Keratinocyte (primary cell): ENCODE measurements at regions not wholly inside any gene's neighbourhood (a gene's known extent, or its start where the extent isn't known, plus 50 kb on each side); places are given as distances from the start of the nearest gene placed in this dataset.

ENCODE experiments used
- DNase-seq: peaks from one replicate; pipeline ENCODE4 v3.0.0-alpha.2; 2011; ENCODE audit warnings: low read depth, missing footprints, low spot score
- FAIRE-seq: peaks from 2 replicates; lab custom pipeline; 2011; peaks lifted over from hg19 to GRCh38; lab: Jason Lieb, UNC
- H2AFZ ChIP-seq: 2 replicates; pipeline ENCODE4 v1.6.0; 2012; ENCODE audit warnings: low read length, control low read depth, inconsistent platforms; ENCODE audit not compliant: control insufficient read depth
- H3K27ac ChIP-seq: 2 replicates; pipeline ENCODE4 v1.5.1; 2011; ENCODE audit warnings: low read length; ENCODE audit not compliant: control insufficient read depth, insufficient read depth
- H3K27me3 ChIP-seq: 3 replicates; pipeline ENCODE4 v1.6.0; 2011; ENCODE audit warnings: low read length; ENCODE audit not compliant: control insufficient read depth, insufficient read depth; ENCODE audit errors: extremely low read depth
- H3K36me3 ChIP-seq, 2 experiments: 2 replicates in 1 of 2; 3 replicates in 1 of 2; pipeline ENCODE4 v1.5.1; 2011; ENCODE audit warnings: low read length in 2 of 2, mild to moderate bottlenecking in 1 of 2; ENCODE audit not compliant: control insufficient read depth in 2 of 2, insufficient read depth in 2 of 2; ENCODE audit errors: extremely low read depth in 1 of 2
- H3K4me1 ChIP-seq: 3 replicates; pipeline ENCODE4 v1.5.1; 2011; ENCODE audit warnings: low read length; ENCODE audit not compliant: control insufficient read depth, insufficient read depth; ENCODE audit errors: extremely low read depth
- H3K4me2 ChIP-seq: 3 replicates; pipeline ENCODE4 v1.6.0; 2011; ENCODE audit warnings: low read depth, low read length; ENCODE audit not compliant: control insufficient read depth, insufficient read depth; ENCODE audit errors: extremely low read depth
- H3K4me3 ChIP-seq, 3 experiments: fragments of 200-600 bp in 1 of 3; sonication (generic) in 1 of 3; 2 replicates in 2 of 3; 3 replicates in 1 of 3; pipeline ENCODE4 v1.5.1; 2011 to 2016; ENCODE audit warnings: low read length in 3 of 3, mild to moderate bottlenecking in 3 of 3, control low read depth in 2 of 3, inconsistent platforms in 1 of 3, low read depth in 1 of 3, mixed read lengths in 1 of 3, mixed run types in 1 of 3, moderate library complexity in 1 of 3; ENCODE audit not compliant: control insufficient read depth in 2 of 3, insufficient read depth in 2 of 3; ENCODE audit errors: extremely low read depth in 1 of 3
- H3K79me2 ChIP-seq: 2 replicates; pipeline ENCODE4 v1.6.0; 2012; ENCODE audit warnings: low read length; ENCODE audit not compliant: control insufficient read depth, insufficient read depth
- H3K9ac ChIP-seq: 3 replicates; pipeline ENCODE4 v1.6.0; 2011; ENCODE audit warnings: low read length; ENCODE audit not compliant: control insufficient read depth, insufficient read depth; ENCODE audit errors: extremely low read depth
- H3K9me1 ChIP-seq: 3 replicates; pipeline ENCODE4 v1.6.0; 2011; ENCODE audit warnings: low read length; ENCODE audit not compliant: control insufficient read depth, insufficient read depth; ENCODE audit errors: extremely low read depth
- H3K9me3 ChIP-seq: 2 replicates; pipeline ENCODE4 v1.5.1; 2012; ENCODE audit warnings: low read depth, low read length; ENCODE audit not compliant: control insufficient read depth
- H4K20me1 ChIP-seq: 3 replicates; pipeline ENCODE4 v1.6.0; 2011; ENCODE audit warnings: low read length; ENCODE audit not compliant: control insufficient read depth, insufficient read depth; ENCODE audit errors: extremely low read depth
- EZH2 ChIP-seq: IDR thresholded peaks from one replicate; pipeline ENCODE4 v1.6.1; 2012; ENCODE audit warnings: inconsistent platforms, mild to moderate bottlenecking, low read length, moderate library complexity
- dilution Hi-C: fragments of 300-500 bp; cut with MboI; formaldehyde crosslinking; loops from one replicate; pipeline ENCODE4 v1.7.0; 2020; ENCODE audit warnings: low sequenced_read_pairs; ENCODE audit not compliant: extremely low pct_ligation_motif_present
- TF ChIP-seq, protein P1 (sequence below), 3 experiments: IDR thresholded peaks in 1 of 3; conservative IDR thresholded peaks in 1 of 3; optimal IDR thresholded peaks in 1 of 3; 2 replicates in 2 of 3; 3 replicates in 1 of 3; pipeline versions ENCODE3 to v1.5.1; 2011; ENCODE audit warnings: low read length in 3 of 3, mild to moderate bottlenecking in 3 of 3, moderate library complexity in 2 of 3, control low read depth in 1 of 3, inconsistent platforms in 1 of 3; ENCODE audit not compliant: insufficient read depth in 2 of 3; ENCODE audit errors: extremely low read depth in 1 of 3

DNA sequence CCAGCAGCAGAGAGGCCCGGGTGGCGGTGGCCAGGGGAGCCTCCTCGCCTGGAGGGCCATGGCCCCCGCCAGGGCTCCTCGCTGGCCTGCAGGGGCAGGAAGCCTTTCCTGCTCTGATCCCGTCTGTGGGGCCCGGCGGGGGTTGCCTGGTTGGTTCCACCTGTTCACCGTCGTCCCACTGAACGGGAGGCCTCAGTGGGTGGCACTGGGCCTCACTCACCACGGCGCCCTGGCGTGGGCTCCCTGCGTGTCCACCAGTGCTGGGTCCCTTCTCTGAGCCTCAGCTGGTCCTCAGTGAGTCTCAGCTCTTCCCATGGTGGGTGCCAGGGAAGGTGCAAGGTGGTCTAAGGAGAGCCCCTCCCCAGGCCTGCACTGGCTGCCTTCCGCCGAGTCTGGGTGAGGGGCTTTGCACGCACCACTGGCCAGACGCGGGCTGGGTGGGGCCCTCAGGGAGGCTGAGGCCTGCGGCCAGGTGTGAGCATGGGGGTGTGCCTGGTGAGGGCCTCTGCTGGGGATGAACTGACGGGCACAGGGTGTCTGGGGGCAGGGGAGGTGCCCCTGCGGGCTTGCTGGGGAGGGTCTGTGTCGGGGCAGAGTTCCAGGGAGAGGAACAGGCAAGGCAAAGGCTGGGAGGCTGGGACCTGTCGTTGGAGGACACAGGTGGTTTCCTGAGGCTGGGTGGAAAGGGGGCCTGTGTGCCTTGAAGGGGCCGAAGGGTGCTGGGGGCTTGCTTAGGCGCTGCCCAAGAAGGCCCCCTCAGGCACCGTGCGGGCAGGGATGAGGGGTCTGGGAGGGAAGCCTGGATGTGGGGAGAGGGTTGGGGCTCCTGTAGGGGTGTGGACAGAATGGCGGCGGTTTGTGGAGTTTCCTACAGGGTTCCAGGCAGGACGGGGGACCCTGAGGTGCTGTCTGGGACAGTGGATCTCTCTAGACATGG is 339.8 kb downstream of the TMEM121 start:
- no peaks in the 10 kb centered on the region for H3K9me1 ChIP-seq
- peaks cover 5% of the 10 kb centered on the region for H3K9me3 ChIP-seq
- no peaks in the 10 kb centered on the region for H3K36me3 ChIP-seq
- H2AFZ ChIP-seq = no peak overlapping the region
- no peaks in the 10 kb centered on the region for H3K79me2 ChIP-seq
- TF ChIP-seq, protein P1, sequence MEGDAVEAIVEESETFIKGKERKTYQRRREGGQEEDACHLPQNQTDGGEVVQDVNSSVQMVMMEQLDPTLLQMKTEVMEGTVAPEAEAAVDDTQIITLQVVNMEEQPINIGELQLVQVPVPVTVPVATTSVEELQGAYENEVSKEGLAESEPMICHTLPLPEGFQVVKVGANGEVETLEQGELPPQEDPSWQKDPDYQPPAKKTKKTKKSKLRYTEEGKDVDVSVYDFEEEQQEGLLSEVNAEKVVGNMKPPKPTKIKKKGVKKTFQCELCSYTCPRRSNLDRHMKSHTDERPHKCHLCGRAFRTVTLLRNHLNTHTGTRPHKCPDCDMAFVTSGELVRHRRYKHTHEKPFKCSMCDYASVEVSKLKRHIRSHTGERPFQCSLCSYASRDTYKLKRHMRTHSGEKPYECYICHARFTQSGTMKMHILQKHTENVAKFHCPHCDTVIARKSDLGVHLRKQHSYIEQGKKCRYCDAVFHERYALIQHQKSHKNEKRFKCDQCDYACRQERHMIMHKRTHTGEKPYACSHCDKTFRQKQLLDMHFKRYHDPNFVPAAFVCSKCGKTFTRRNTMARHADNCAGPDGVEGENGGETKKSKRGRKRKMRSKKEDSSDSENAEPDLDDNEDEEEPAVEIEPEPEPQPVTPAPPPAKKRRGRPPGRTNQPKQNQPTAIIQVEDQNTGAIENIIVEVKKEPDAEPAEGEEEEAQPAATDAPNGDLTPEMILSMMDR (optimal IDR thresholded peaks at IDR 0.05 in 1 of 3, IDR thresholded peaks at IDR 0.05 in 1 of 3, conservative IDR thresholded peaks at IDR 0.05 in 1 of 3; ENCODE audit: extremely low read depth in 1 of 3, insufficient read depth in 2 of 3, low read length in 3 of 3) = no peak
- no peak for TF ChIP-seq EZH2
- dilution Hi-C loops = no loop called here
- no peak overlapping the region for H3K4me3 ChIP-seq
- H3K9ac ChIP-seq = no peak overlapping the region
- no peaks in the 10 kb centered on the region for H4K20me1 ChIP-seq
- no peaks in the 10 kb centered on the region for H3K27me3 ChIP-seq
- no peak for DNase-seq
- no peak overlapping the region for H3K4me2 ChIP-seq
- FAIRE-seq = no peak
- H3K4me1 ChIP-seq = no peaks in the 10 kb centered on the region
- no peak overlapping the region for H3K27ac ChIP-seq

DNA sequence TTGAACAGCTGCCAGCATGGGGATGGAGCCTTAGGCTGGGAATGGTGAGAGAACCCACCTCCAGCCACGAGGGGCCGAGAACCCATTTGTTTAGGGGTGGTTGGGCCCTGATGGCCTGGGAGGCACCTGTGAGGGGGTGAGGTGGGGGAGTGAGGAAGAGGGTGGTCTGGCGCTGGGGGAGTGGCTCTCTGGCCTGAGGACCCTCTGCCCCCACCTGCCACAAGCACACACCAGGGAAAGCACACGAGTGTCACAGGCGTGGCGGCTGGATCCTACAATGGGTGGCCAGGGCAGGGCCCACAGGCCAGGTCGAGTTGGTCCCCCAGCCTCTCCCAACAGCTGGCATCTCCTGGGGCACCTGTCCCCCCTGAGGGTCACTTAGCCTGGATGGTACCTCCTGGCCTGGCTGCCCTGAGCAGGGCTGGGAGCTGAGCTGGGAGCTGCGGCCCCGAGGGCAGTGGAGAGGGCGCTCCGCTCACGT is 340.5 kb downstream of the TMEM121 start:
- H3K27ac ChIP-seq = no peak overlapping the region
- TF ChIP-seq, protein P1 (optimal IDR thresholded peaks at IDR 0.05 in 1 of 3, IDR thresholded peaks at IDR 0.05 in 1 of 3, conservative IDR thresholded peaks at IDR 0.05 in 1 of 3; ENCODE audit: extremely low read depth in 1 of 3, insufficient read depth in 2 of 3, low read length in 3 of 3) = no peak
- no peak for TF ChIP-seq EZH2
- H3K4me1 ChIP-seq = no peaks in the 10 kb centered on the region
- H2AFZ ChIP-seq = no peak overlapping the region
- DNase-seq (no peak), FAIRE-seq (no peak)
- H3K9ac ChIP-seq = no peak overlapping the region
- H3K79me2 ChIP-seq = no peaks in the 10 kb centered on the region
- no peak overlapping the region for H3K4me3 ChIP-seq
- peaks cover 5% of the 10 kb centered on the region for H3K9me3 ChIP-seq
- H3K36me3 ChIP-seq = no peaks in the 10 kb centered on the region
- H4K20me1 ChIP-seq = no peaks in the 10 kb centered on the region
- no peaks in the 10 kb centered on the region for H3K9me1 ChIP-seq
- H3K27me3 ChIP-seq = no peaks in the 10 kb centered on the region
- dilution Hi-C loops = no loop called here
- H3K4me2 ChIP-seq = no peak overlapping the region
